Colonic mucosa (tissue), 4 donors: ENCODE measurements at regions not wholly inside any gene's neighbourhood (a gene's known extent, or its start where the extent isn't known, plus 50 kb on each side); places are given as distances from the start of the nearest gene placed in this dataset.
"Not testable (repeated sequence)": the region's sequence is repeated elsewhere in the genome, so short reads cannot be mapped to it uniquely, and the experiment has no call there.

Experiments used
- DNase-seq: peaks from one replicate; pipeline ENCODE4 v3.0.0-alpha.2; 2020
- H3K27ac ChIP-seq: fragments of 200-600 bp; one replicate; pipeline ENCODE4 v1.8.0; 2021
- H3K27me3 ChIP-seq: fragments of 200-600 bp; one replicate; pipeline ENCODE4 v1.8.0; 2021
- H3K36me3 ChIP-seq: fragments of 200-600 bp; one replicate; pipeline ENCODE4 v1.8.0; 2021
- H3K4me1 ChIP-seq: fragments of 200-600 bp; one replicate; pipeline ENCODE4 v1.8.0; 2021; ENCODE audit warnings: mild to moderate bottlenecking
- H3K4me3 ChIP-seq: fragments of 200-600 bp; one replicate; pipeline ENCODE4 v1.8.0; 2021
- H3K9ac ChIP-seq, 2 donors: one replicate each; pipeline ENCODE4 v1.7.0; 2013; ENCODE audit warnings: control low read depth in 2 of 2, low read depth in 2 of 2, low read length in 2 of 2
- H3K9me3 ChIP-seq: fragments of 200-600 bp; one replicate; pipeline ENCODE4 v1.8.0; 2021
- CTCF ChIP-seq: fragments of 200-600 bp; IDR thresholded peaks from one replicate; pipeline ENCODE4 v1.8.0; 2022; ENCODE audit warnings: antibody characterized with exemption, mild to moderate bottlenecking
- intact Hi-C: fragments of 100-400 bp; cut with DNase I; formaldehyde crosslinking; loops from one replicate; pipeline ENCODE4 v1.14.1; 2022
- donor health status: healthy.
- donor health status: DM: no; HTN: no; CAD: no.
- donor health status: DM: no; HTN: no; CAD: no.

- no peaks in the 10 kb centered on the region for H3K36me3 ChIP-seq
- H3K9ac ChIP-seq, result no peak overlapping the region
- H3K4me3 ChIP-seq, result no peak overlapping the region
- H3K4me1 ChIP-seq, result no peaks in the 10 kb centered on the region
- intact Hi-C loops, result no loop called here
- no peak for DNase-seq
- H3K27me3 ChIP-seq, result no peaks in the 10 kb centered on the region
- TF ChIP-seq CTCF, result no peak
- H3K9me3 ChIP-seq, result no peaks in the 10 kb centered on the region
- H3K27ac ChIP-seq, result no peak overlapping the region
These were observed 439.6 kb upstream of the UBE2E3 start for GRCh38 chr2:180540761-180541160.

DNA sequence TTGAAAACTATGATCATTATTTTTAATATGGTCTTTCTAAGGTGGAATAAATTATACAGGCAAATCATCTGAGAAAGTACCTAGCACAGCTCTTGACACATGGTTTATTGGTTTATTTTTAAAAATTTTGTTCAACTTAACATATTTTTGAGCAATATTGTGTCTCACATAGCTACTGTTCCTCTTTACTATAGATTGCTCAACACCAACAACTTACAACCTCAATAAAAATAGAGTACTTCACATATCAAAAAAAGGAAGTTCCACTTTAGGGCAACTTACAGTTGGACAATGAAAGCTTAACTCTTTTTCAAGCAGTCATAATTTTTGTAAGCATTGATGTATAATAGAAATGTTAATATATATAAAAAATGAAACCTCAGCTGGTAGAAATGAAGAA lies 440.9 kb upstream of the UBE2E3 start:
- TF ChIP-seq CTCF, result no peak
- Histone ChIP-seq H3K27ac (no peak overlapping the region), H3K9me3 (no peaks in the 10 kb centered on the region), H3K36me3 (no peaks in the 10 kb centered on the region), H3K27me3 (no peaks in the 10 kb centered on the region), H3K4me1 (no peaks in the 10 kb centered on the region), H3K4me3 (no peak overlapping the region), H3K9ac (no peak overlapping the region)
- intact Hi-C loops, result no loop called here
- no peak for DNase-seq

GRCh38 chr2:180535289-180535688 lies 445.1 kb upstream of the UBE2E3 start:
- Histone ChIP-seq H3K36me3 (no peaks in the 10 kb centered on the region), H3K4me3 (no peak overlapping the region), H3K27me3 (no peaks in the 10 kb centered on the region), H3K4me1 (no peaks in the 10 kb centered on the region), H3K27ac (no peak overlapping the region), H3K9ac (no peak overlapping the region), H3K9me3 (no peaks in the 10 kb centered on the region)
- intact Hi-C loops, result no loop called here
- no peak for DNase-seq
- no peak for TF ChIP-seq CTCF

GRCh38 chr2:180531787-180532186 lies 448.6 kb upstream of the UBE2E3 start:
- H3K36me3 ChIP-seq, H3K27me3 ChIP-seq, H3K9ac ChIP-seq, intact Hi-C loops, H3K4me3 ChIP-seq, H3K27ac ChIP-seq, H3K9me3 ChIP-seq, DNase-seq, H3K4me1 ChIP-seq: not testable (repeated sequence)

DNA sequence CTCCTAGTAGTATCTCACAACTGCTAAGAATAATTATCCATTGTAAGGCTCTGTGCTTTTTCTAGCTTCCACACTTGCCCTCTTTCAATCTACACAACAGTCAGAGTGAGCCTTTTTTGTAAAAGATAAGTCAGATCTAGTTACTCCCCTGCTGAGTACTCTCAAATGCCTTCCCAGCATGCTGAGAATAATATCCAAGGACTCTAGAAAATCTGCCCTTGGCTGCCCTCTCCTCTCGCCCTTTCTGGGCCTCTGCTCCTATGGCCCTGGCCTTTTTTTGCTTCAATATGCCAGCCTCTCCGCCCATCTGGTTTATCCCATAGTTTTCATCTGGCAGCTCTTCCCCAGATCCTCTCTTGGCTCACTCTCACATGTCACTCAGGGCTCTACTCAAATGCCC lies 455.9 kb upstream of the UBE2E3 start:
- Histone ChIP-seq H3K27ac (no peak overlapping the region), H3K27me3 (no peaks in the 10 kb centered on the region), H3K4me1 (no peaks in the 10 kb centered on the region), H3K9me3 (no peaks in the 10 kb centered on the region), H3K9ac (no peak overlapping the region), H3K4me3 (no peak overlapping the region), H3K36me3 (no peaks in the 10 kb centered on the region)
- TF ChIP-seq CTCF, result no peak
- intact Hi-C loops, result no loop called here
- no peak for DNase-seq

GRCh38 chr2:180523621-180524340 lies 456.6 kb upstream of the UBE2E3 start:
- H3K36me3 ChIP-seq, result no peaks in the 10 kb centered on the region
- H3K27me3 ChIP-seq, result no peaks in the 10 kb centered on the region
- H3K9me3 ChIP-seq, result no peaks in the 10 kb centered on the region
- no peak overlapping the region for H3K9ac ChIP-seq
- intact Hi-C loops, result no loop called here
- TF ChIP-seq CTCF, result no peak
- no peak for DNase-seq
- no peak overlapping the region for H3K27ac ChIP-seq
- no peaks in the 10 kb centered on the region for H3K4me1 ChIP-seq
- no peak overlapping the region for H3K4me3 ChIP-seq
